Uterus (tissue), 3 donors: ENCODE measurements at regions not wholly inside any gene's neighbourhood (a gene's known extent, or its start where the extent isn't known, plus 50 kb on each side); places are given as distances from the start of the nearest gene placed in this dataset.
"Not testable (repeated sequence)": the region's sequence is repeated elsewhere in the genome, so short reads cannot be mapped to it uniquely, and the experiment has no call there.

ENCODE experiments used
- DNase-seq, 2 donors: peaks; one replicate each; pipeline ENCODE4 v3.0.0-alpha.2; 2019 to 2020
- H3K27ac ChIP-seq, 2 donors: fragments of 200-600 bp; sonication (generic); 1 replicate in 1 of 2; 2 replicates in 1 of 2; pipeline ENCODE4 v1.5.1; 2016 to 2018
- H3K27me3 ChIP-seq, 2 donors: fragments of 200-600 bp; sonication (generic); one replicate each; pipeline ENCODE4 v1.5.1; 2018 to 2019; ENCODE audit warnings: control low read depth in 1 of 2
- H3K36me3 ChIP-seq, 2 donors: fragments of 200-600 bp; sonication (generic); one replicate each; pipeline ENCODE4 v1.5.1; 2019; ENCODE audit warnings: control low read depth in 1 of 2
- H3K4me1 ChIP-seq, 2 donors: fragments of 200-600 bp; sonication (generic); one replicate each; pipeline ENCODE4 v1.5.1; 2018 to 2019; ENCODE audit warnings: control low read depth in 1 of 2
- H3K4me3 ChIP-seq, 2 donors: fragments of 200-600 bp; sonication (generic); 1 replicate in 1 of 2; 2 replicates in 1 of 2; pipeline ENCODE4 v1.5.1; 2018 to 2019; ENCODE audit warnings: mild to moderate bottlenecking in 1 of 2
- H3K9me3 ChIP-seq, 2 donors: fragments of 200-600 bp; sonication (generic); one replicate each; pipeline ENCODE4 v1.5.1; 2019; ENCODE audit warnings: control low read depth in 1 of 2
- POLR2A ChIP-seq, 2 donors: fragments of 450-650 bp; IDR thresholded peaks; one replicate each; pipeline ENCODE4 v1.6.1; 2016; ENCODE audit warnings: antibody characterized with exemption in 2 of 2, mild to moderate bottlenecking in 1 of 2, moderate library complexity in 1 of 2
- intact Hi-C: fragments of 100-400 bp; cut with DNase I; formaldehyde crosslinking; loops from one replicate; pipeline ENCODE4 v1.15.1; 2023; ENCODE audit warnings: low total_unique reads
- TF ChIP-seq, protein P1 (sequence below), 4 experiments: fragments of 200-600 bp in 2 of 4; fragments of 450-650 bp in 2 of 4; sonication (generic) in 2 of 4; IDR thresholded peaks; one replicate each; pipeline ENCODE4 v1.5.1; 2016 to 2019; ENCODE audit warnings: antibody characterized with exemption in 4 of 4, mild to moderate bottlenecking in 2 of 4, moderate library complexity in 1 of 4
- donor health status: DM: yes; HTN: yes; CAD: no.

DNA sequence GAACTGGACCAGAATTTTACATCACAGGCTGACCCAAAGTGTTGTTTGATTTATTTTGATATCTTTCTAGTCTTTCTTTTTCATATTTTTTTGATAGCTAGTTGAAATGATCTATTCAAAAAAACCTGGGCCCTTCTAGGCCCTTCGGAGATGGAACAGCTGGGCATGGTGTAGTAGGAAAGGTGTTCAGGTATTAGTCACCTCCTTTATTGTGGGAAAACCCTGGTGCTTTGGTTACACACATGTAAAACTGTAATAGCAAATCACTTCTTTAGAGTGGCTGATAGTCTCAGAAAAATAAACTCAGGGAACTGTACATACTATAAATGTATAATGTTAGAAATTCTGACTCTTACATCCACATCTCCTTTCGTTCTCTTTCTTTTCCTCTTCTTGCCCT, 234.5 kb downstream of the PLA2G4A start:
- H3K27me3 ChIP-seq, result no peaks in the 10 kb centered on the region
- no peak overlapping the region for H3K4me3 ChIP-seq
- no peaks in the 10 kb centered on the region for H3K4me1 ChIP-seq
- H3K9me3 ChIP-seq, result no peaks in the 10 kb centered on the region
- TF ChIP-seq, protein P1, sequence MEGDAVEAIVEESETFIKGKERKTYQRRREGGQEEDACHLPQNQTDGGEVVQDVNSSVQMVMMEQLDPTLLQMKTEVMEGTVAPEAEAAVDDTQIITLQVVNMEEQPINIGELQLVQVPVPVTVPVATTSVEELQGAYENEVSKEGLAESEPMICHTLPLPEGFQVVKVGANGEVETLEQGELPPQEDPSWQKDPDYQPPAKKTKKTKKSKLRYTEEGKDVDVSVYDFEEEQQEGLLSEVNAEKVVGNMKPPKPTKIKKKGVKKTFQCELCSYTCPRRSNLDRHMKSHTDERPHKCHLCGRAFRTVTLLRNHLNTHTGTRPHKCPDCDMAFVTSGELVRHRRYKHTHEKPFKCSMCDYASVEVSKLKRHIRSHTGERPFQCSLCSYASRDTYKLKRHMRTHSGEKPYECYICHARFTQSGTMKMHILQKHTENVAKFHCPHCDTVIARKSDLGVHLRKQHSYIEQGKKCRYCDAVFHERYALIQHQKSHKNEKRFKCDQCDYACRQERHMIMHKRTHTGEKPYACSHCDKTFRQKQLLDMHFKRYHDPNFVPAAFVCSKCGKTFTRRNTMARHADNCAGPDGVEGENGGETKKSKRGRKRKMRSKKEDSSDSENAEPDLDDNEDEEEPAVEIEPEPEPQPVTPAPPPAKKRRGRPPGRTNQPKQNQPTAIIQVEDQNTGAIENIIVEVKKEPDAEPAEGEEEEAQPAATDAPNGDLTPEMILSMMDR (IDR thresholded peaks at IDR 0.05), result no peak
- TF ChIP-seq POLR2A (IDR thresholded peaks at IDR 0.05), result no peak
- no peaks in the 10 kb centered on the region for H3K36me3 ChIP-seq
- intact Hi-C loops, result no loop called here
- no peak for DNase-seq
- H3K27ac ChIP-seq, result no peak overlapping the region

DNA sequence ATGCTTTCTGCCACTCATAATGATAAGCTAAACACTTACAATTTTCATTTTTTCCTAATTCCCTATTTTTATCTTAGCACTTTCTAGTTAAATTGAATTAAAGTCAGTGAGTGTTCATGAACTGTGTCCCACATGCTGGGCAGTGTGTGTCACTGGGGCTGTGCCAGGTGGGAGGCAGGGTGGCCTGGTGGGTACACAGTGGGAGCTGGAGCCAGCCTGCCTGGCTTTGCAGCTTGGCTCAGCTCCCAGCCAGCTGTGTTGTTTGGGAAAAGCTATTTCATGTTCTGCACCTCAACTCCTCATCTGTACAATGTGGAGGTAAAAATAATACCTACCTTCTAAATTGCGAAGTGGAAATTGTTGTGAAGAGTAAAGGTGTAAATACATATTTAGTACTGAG, 238.4 kb downstream of the PLA2G4A start:
- Histone ChIP-seq H3K27ac (no peak overlapping the region), H3K36me3 (no peaks in the 10 kb centered on the region)
- TF ChIP-seq, protein P1 (IDR thresholded peaks at IDR 0.05), result no peak
- TF ChIP-seq POLR2A (IDR thresholded peaks at IDR 0.05), result no peak

DNA sequence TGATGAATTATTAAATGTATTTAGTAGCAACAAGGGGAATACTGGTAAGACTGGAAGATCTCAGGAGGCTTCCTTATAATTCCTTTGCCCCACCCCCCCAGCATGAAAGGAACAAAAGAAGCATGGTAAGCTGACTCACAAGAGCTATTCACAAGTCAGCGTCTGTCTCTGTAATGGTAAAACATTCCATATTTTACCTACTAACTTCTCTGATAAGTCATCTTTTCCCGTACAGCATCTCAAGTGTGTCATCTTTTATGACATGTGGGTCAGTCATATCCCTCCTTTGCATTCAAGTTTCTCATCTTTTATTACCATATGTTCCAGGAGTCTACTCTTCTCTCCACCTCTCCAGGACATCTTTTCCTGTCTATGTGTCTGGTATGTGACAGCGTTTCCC, 241.3 kb downstream of the PLA2G4A start:
- Histone ChIP-seq H3K27me3 (peaks cover 0 to 3% of the 10 kb centered on the region in 2 donors), H3K36me3 (no peaks in the 10 kb centered on the region), H3K9me3 (no peaks in the 10 kb centered on the region), H3K27ac (no peak overlapping the region), H3K4me1 (no peaks in the 10 kb centered on the region), H3K4me3 (no peak overlapping the region)
- TF ChIP-seq, protein P1 (IDR thresholded peaks at IDR 0.05), result no peak
- no peak for TF ChIP-seq POLR2A (IDR thresholded peaks at IDR 0.05)
- DNase-seq, result no peak
- intact Hi-C loops, result no loop called here

More for the DNA sequence above, 238.4 kb downstream of the PLA2G4A start:
- H3K4me3 ChIP-seq, result no peak overlapping the region
- intact Hi-C loops, result no loop called here
- no peak for DNase-seq
- no peaks in the 10 kb centered on the region for H3K9me3 ChIP-seq
- H3K27me3 ChIP-seq, result peaks cover 0 to 3% of the 10 kb centered on the region in 2 donors
- no peaks in the 10 kb centered on the region for H3K4me1 ChIP-seq

DNA sequence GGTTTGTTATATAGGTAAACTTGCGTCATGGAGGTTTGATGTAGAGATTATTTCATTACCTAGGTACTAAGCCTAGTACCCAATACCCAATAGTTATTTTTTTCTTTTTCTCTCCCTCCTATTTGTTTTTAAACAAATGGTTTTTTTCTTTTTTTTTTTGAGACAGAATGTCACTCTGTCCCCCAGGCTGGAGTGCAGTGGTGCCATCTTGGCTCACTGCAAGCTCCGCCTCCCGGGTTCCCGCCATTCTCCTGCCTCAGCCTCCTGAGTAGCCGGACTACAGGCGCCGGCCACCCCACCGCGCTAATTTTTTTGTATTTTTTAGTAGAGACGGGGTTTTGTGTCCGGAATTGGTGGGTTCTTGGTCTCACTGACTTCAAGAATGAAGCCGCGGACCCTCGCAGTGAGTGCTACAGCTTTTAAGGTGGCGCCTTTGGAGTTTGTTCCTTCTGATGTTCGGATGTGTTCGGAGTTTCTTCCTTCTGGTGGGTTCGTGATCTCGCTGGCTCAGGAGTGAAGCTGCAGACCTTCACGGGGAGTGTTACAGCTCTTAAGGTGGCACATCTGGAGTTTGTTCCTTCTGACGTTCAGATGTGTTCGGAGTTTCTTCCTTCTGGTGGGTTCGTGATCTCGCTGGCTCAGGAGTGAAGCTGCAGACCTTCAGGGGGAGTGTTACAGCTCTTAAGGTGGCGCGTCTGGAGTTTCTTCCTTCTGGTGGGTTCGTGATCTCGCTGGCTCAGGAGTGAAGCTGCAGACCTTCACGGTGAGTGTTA, 243.7 kb downstream of the PLA2G4A start:
- H3K27ac ChIP-seq, H3K9me3 ChIP-seq, H3K36me3 ChIP-seq, H3K4me3 ChIP-seq, intact Hi-C loops, DNase-seq, H3K27me3 ChIP-seq, H3K4me1 ChIP-seq: not testable (repeated sequence)

DNA sequence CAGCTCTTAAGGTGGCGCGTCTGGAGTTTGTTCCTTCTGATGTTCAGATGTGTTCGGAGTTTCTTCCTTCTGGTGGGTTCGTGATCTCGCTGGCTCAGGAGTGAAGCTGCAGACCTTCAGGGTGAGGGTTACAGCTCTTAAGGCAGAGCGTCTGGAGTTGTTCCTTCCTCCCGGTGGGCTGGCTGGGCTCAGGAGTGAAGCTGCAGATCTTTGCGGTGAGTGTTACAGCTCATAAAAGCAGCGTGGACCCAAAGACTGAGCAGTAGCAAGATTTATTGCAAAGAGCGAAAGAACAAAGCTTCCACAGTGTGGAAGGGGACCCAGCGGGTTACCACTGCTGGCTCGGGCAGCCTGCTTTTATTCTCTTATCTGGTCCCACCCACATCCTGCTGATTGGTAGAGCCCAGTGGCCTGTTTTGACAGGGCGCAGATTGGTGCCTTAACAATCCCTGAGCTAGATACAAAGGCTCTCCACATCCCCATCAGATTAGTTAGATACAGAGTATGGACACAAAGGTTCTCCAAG, 244.3 kb downstream of the PLA2G4A start:
- intact Hi-C loops, H3K9me3 ChIP-seq, H3K27ac ChIP-seq, H3K4me3 ChIP-seq, H3K36me3 ChIP-seq, H3K4me1 ChIP-seq, H3K27me3 ChIP-seq, DNase-seq: not testable (repeated sequence)

DNA sequence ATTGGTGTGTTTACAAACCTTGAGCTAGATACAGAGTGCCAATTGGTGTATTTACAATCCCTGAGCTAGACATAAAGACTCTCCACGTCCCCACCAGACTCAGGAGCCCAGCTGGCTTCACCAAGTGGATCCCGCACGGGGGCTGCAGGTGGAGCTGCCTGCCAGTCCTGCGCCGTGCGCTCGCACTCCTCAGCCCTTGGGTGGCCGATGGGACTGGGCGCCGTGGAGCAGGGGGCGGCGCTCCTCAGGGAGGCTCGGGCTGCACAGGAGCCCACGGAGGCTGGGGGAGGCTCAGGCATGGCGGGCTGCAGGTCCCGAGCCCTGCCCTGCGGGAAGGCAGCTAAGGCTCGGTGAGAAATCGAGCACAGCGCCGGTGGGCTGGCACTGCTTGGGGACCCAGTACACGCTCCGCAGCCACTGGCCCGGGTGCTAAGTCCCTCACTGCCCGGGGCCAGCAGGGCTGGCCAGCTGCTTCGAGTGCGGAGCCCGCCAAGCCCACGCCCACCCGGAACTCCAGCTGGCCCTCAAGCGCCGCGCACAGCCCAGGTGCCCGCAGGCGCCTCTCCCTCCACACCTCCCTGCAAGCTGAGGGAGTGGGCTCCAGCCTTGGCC, 245.0 kb downstream of the PLA2G4A start:
- H3K27me3 ChIP-seq, H3K4me1 ChIP-seq, intact Hi-C loops, H3K36me3 ChIP-seq, H3K9me3 ChIP-seq, H3K27ac ChIP-seq, H3K4me3 ChIP-seq, DNase-seq: not testable (repeated sequence)
